Endothelial cell of umbilical vein (primary cell): ENCODE measurements at regions not wholly inside any gene's neighbourhood (a gene's known extent, or its start where the extent isn't known, plus 50 kb on each side); places are given as distances from the start of the nearest gene placed in this dataset.

ENCODE experiments used
- BruUV-seq: library from RNA; stranded (reverse); fragments of 400-500 nt; replicated peaks from 2 replicates; lab custom pipeline; 2021; lab: Mats Ljungman, UMichigan
- CTCF ChIA-PET: fragments of 300-600, 350-600 bp; sonication (Branson Sonifier 250); formaldehyde crosslinking; loops from one replicate; lab custom pipeline; 2021; ENCODE audit warnings: antibody characterized with exemption, inconsistent platforms; lab: Charles Lee
- POLR2A ChIA-PET: fragments of 300-600, 350-600 bp; sonication (Branson Sonifier 250); formaldehyde crosslinking; loops from one replicate; lab custom pipeline; 2021; ENCODE audit warnings: antibody characterized with exemption, inconsistent platforms; lab: Charles Lee
- DNase-seq: peaks from one replicate; pipeline ENCODE4 v3.0.0-alpha.2; 2011; ENCODE audit warnings: low read depth, low spot score
- FAIRE-seq: peaks from 2 replicates; lab custom pipeline; 2011; peaks lifted over from hg19 to GRCh38; lab: Jason Lieb, UNC
- H2AFZ ChIP-seq: 2 replicates; pipeline ENCODE4 v1.6.0; 2012; ENCODE audit warnings: low read depth, low read length, control low read depth, inconsistent platforms
- H3K27ac ChIP-seq: 2 replicates; pipeline ENCODE4 v1.5.1; 2011; ENCODE audit warnings: low read depth, mild to moderate bottlenecking, control low read depth, low read length, moderate library complexity; ENCODE audit not compliant: insufficient read depth
- H3K27me3 ChIP-seq, 2 experiments: 2 replicates each; pipeline versions ENCODE4 v1.6.0 to v1.6.1; 2011; ENCODE audit warnings: low read length in 2 of 2, mixed read lengths in 1 of 2; ENCODE audit not compliant: control insufficient read depth in 2 of 2, insufficient read depth in 2 of 2
- H3K36me3 ChIP-seq, 2 experiments: 2 replicates in 1 of 2; 3 replicates in 1 of 2; pipeline ENCODE4 v1.5.1; 2011; ENCODE audit warnings: low read length in 2 of 2, mild to moderate bottlenecking in 1 of 2, moderate library complexity in 1 of 2; ENCODE audit not compliant: control insufficient read depth in 2 of 2, insufficient read depth in 2 of 2; ENCODE audit errors: extremely low read depth in 1 of 2
- H3K4me1 ChIP-seq: 3 replicates; pipeline ENCODE4 v1.5.1; 2011; ENCODE audit warnings: mild to moderate bottlenecking, low read length; ENCODE audit not compliant: control insufficient read depth, insufficient read depth; ENCODE audit errors: extremely low read depth
- H3K4me2 ChIP-seq: 2 replicates; pipeline ENCODE4 v1.6.1; 2011; ENCODE audit warnings: low read length, control low read depth, mixed read lengths; ENCODE audit not compliant: insufficient read depth
- H3K4me3 ChIP-seq, 3 experiments: fragments of 200-600 bp in 1 of 3; sonication (generic), shearing (Covaris generic) in 1 of 3; replicated peaks in 1 of 3; 2 replicates each; pipeline ENCODE4 v1.5.1; 2011 to 2016; ENCODE audit warnings: control low read depth in 3 of 3, low read length in 3 of 3, mild to moderate bottlenecking in 2 of 3, inconsistent platforms in 1 of 3, low read depth in 1 of 3, moderate library complexity in 1 of 3; ENCODE audit not compliant: insufficient read depth in 1 of 3
- H3K79me2 ChIP-seq: 2 replicates; pipeline ENCODE4 v1.6.0; 2012; ENCODE audit warnings: low read length, inconsistent platforms; ENCODE audit not compliant: control insufficient read depth, insufficient read depth
- H3K9ac ChIP-seq: replicated peaks from 2 replicates; pipeline ENCODE3; 2011; ENCODE audit warnings: low read length, control low read depth; ENCODE audit not compliant: insufficient read depth; ENCODE audit errors: extremely low read depth
- H3K9me1 ChIP-seq: replicated peaks from 3 replicates; pipeline ENCODE4 v1.6.0; 2011; ENCODE audit warnings: mild to moderate bottlenecking, low read length; ENCODE audit not compliant: control insufficient read depth, insufficient read depth; ENCODE audit errors: extremely low read depth
- H3K9me3 ChIP-seq: replicated peaks from 2 replicates; pipeline ENCODE4 v1.5.1; 2012; ENCODE audit warnings: low read length, inconsistent platforms; ENCODE audit not compliant: control insufficient read depth, insufficient read depth
- H4K20me1 ChIP-seq: replicated peaks from 2 replicates; pipeline ENCODE3; 2011; ENCODE audit warnings: mild to moderate bottlenecking, low read length; ENCODE audit not compliant: control insufficient read depth, insufficient read depth; ENCODE audit errors: extremely low read depth
- EZH2 ChIP-seq: IDR thresholded peaks from 2 replicates; pipeline ENCODE4 v1.6.1; 2012; ENCODE audit warnings: borderline replicate concordance, low read depth, mild to moderate bottlenecking, moderate library complexity, low read length, inconsistent platforms; ENCODE audit not compliant: severe bottlenecking
- FOS ChIP-seq: IDR thresholded peaks from 2 replicates; pipeline ENCODE4 v1.6.1; 2011; ENCODE audit warnings: mild to moderate bottlenecking, low read length, moderate library complexity, borderline replicate concordance; ENCODE audit not compliant: insufficient read depth
- GATA2 ChIP-seq: IDR thresholded peaks from 2 replicates; pipeline ENCODE4 v1.7.0; 2011; ENCODE audit warnings: low read depth, mild to moderate bottlenecking, moderate library complexity, mixed read lengths, low read length; ENCODE audit not compliant: insufficient read length, insufficient read depth
- JUN ChIP-seq: IDR thresholded peaks from 2 replicates; pipeline ENCODE4 v1.6.1; 2011; ENCODE audit warnings: borderline replicate concordance, low read depth; ENCODE audit not compliant: insufficient read length, insufficient read depth
- MYC ChIP-seq: IDR thresholded peaks from one replicate; pipeline ENCODE4 v1.6.1; 2011; ENCODE audit warnings: mild to moderate bottlenecking, low read depth, low read length
- POLR2A ChIP-seq: IDR thresholded peaks from 2 replicates; pipeline ENCODE4 v1.6.1; 2012; ENCODE audit warnings: low read depth, mild to moderate bottlenecking, control low read depth, low read length
- POLR2AphosphoS5 ChIP-seq: IDR thresholded peaks from 2 replicates; pipeline ENCODE4 v1.6.1; 2012; ENCODE audit warnings: low read depth, mild to moderate bottlenecking, control low read depth, low read length, moderate library complexity; ENCODE audit not compliant: insufficient read depth
- dilution Hi-C: fragments of 300-500 bp; cut with MboI; formaldehyde crosslinking; loops from one replicate; pipeline ENCODE4 v1.15.0; 2019; ENCODE audit warnings: low sequenced_read_pairs; ENCODE audit not compliant: extremely low pct_ligation_motif_present
- intact Hi-C: fragments of 100-400 bp; cut with micrococcal nuclease; formaldehyde crosslinking; loops from one replicate; pipeline ENCODE4 v1.10.0; 2022
- TF ChIP-seq, protein P1 (sequence below): IDR thresholded peaks from 2 replicates; pipeline ENCODE4 v1.6.1; 2011; ENCODE audit not compliant: insufficient read depth, insufficient read length
- TF ChIP-seq, protein P2 (sequence below), 2 donors: IDR thresholded peaks; 1 replicate in 1 of 2; 2 replicates in 1 of 2; pipeline ENCODE4 v1.5.1; 2011; ENCODE audit warnings: low read length in 2 of 2, mild to moderate bottlenecking in 2 of 2, moderate library complexity in 2 of 2, control low read depth in 1 of 2, inconsistent platforms in 1 of 2, low read depth in 1 of 2; ENCODE audit not compliant: insufficient read depth in 1 of 2; ENCODE audit errors: extremely low read depth in 1 of 2

DNA sequence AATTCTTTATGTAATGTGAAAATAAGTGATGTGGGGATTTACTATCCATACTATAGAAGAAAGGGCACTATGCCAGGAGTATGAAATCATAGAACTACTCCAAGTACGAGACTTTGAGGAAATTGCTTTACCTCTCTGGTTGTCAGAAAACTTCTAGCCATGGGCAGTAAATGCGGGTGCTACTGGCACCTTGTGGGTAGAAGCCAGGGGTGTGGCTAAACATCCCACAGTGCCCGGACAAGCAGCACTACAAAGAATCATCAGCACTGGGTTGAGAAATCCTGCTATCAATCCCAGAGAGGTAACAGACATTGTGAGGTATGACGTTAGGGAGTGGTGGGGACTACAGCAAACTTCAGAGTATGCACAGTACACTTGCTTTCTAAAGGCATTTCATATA, 453.5 kb upstream of the TNP1 start:
- DNase-seq (no peak), FAIRE-seq (no peak)
- Histone ChIP-seq H3K4me1 (peaks cover 4% of the 10 kb centered on the region), H3K4me2 (no peak overlapping the region), H3K27me3 (no peaks in the 10 kb centered on the region), H3K9me1 (no peaks in the 10 kb centered on the region), H2AFZ (no peak overlapping the region), H3K79me2 (no peaks in the 10 kb centered on the region), H3K9me3 (no peaks in the 10 kb centered on the region), H3K27ac (no peak overlapping the region), H4K20me1 (no peaks in the 10 kb centered on the region), H3K9ac (no peak overlapping the region), H3K4me3 (no peak overlapping the region), H3K36me3 (no peaks in the 10 kb centered on the region)
- CTCF ChIA-PET: no interaction called here
- TF ChIP-seq MYC (no peak), FOS (no peak), EZH2 (no peak), JUN (no peak), POLR2A (no peak), GATA2 (no peak), POLR2AphosphoS5 (no peak)
- TF ChIP-seq, protein P1, sequence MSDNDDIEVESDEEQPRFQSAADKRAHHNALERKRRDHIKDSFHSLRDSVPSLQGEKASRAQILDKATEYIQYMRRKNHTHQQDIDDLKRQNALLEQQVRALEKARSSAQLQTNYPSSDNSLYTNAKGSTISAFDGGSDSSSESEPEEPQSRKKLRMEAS: no peak
- TF ChIP-seq, protein P2, sequence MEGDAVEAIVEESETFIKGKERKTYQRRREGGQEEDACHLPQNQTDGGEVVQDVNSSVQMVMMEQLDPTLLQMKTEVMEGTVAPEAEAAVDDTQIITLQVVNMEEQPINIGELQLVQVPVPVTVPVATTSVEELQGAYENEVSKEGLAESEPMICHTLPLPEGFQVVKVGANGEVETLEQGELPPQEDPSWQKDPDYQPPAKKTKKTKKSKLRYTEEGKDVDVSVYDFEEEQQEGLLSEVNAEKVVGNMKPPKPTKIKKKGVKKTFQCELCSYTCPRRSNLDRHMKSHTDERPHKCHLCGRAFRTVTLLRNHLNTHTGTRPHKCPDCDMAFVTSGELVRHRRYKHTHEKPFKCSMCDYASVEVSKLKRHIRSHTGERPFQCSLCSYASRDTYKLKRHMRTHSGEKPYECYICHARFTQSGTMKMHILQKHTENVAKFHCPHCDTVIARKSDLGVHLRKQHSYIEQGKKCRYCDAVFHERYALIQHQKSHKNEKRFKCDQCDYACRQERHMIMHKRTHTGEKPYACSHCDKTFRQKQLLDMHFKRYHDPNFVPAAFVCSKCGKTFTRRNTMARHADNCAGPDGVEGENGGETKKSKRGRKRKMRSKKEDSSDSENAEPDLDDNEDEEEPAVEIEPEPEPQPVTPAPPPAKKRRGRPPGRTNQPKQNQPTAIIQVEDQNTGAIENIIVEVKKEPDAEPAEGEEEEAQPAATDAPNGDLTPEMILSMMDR (IDR thresholded peaks at IDR 0.05; ENCODE audit: extremely low read depth in 1 of 2, insufficient read depth in 1 of 2, low read depth in 1 of 2, low read length in 2 of 2): no peak
- dilution Hi-C loops: no loop called here
- POLR2A ChIA-PET: no interaction called here
- intact Hi-C loops: no loop called here
- no TSS peak for BruUV-seq
